ENCODE measurements at regions not wholly inside any gene's neighbourhood (a gene's known extent, or its start where the extent isn't known, plus 50 kb on each side); places are given as distances from the start of the nearest gene placed in this dataset.

DNA sequence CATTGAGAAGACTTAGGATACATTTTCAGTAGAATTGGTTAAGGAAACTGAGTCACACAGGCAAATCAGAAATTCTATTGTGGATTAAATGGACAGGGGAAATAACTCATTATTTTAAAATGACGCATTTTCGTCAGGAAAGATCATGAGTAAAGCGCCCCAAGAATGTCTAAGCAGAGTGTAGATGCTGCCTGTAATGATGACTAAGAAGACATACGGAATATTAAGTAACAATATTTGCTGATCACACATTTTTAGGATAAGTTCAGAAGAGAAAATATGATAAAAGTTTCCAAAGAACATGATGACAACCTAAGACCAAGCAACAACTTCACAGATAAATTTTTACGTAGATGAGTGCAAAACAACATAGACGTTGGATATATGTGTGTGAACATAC lies 596.3 kb upstream of the TENM3 start:
- DNase-seq (ENCODE audit: low spot score) = no peak

DNA sequence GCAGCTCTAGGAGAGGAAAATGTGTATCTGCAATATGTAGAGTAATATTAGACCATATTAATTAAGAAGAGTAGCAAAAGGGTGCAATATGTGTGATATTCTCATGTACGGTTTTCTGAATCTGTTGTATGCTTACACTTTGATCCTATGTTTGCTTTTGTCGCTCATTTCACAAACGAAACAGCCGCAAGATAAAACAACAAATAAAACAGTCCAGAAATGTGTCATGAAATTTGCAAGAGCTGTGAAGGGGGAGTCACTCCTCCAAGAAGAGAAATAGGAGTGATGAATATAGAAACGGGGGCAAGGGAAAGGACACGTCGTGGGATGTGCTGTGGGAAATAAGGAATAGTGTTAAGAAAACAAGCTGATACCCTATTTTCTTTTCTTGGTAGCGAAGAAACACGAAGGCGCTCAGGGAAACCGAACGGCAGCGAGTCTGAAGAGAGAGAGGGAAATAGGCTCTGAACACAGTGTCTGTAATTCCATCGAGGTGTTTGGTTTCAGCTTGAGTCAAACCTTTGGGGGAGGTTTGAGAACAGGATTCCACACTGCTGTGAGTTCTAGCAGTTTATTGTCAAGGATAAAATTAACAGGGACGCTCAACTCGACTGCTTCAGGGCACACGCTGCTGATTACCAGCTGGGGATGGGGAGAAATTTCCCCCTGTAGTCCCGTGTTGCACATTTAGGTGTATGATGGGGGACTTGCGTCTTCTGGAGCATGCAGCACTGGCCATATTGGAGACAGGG lies 595.6 kb upstream of the TENM3 start:
- no peak for DNase-seq (ENCODE audit: low spot score)

DNA sequence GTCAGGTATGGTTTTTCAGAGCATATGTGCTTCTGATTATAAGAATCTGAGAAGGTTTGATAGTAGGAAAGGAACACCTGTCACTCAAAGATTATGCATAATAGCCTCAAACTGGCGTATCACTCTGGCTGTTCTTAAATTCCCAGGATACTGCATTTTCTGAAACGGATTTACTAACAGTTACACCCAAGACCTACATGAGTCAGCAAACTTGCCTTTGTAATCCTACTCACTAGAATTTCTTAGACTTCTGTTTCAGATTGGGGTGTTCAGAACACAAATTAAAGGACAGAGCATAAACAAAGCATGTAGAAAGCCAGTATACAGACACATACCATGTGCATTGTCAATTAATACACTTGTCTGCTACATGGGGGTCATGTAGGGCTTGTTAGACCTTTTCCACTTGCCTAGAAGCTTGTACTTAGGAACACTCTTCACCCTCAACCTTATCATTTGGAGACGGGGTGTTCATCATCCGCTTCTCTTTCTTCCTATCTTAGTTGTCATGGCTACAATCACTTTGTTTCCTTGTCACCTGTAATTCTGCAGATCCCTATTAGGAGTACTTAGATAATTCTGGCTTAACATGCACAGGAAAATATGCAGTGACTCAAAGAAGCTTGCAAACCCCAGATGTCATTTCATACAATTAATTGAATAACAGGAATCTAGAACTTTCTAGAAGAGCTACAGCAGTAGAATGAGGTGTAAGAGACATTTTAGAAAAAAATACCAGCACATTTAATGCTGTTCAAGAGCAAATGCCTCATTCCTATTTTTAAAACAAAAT lies 593.0 kb upstream of the TENM3 start:
- no peak for DNase-seq (ENCODE audit: low spot score)

- DNase-seq (ENCODE audit: low spot score) = no peak
Observed at GRCh38 chr4:181656748-181657147, 586.5 kb upstream of the TENM3 start.

DNA sequence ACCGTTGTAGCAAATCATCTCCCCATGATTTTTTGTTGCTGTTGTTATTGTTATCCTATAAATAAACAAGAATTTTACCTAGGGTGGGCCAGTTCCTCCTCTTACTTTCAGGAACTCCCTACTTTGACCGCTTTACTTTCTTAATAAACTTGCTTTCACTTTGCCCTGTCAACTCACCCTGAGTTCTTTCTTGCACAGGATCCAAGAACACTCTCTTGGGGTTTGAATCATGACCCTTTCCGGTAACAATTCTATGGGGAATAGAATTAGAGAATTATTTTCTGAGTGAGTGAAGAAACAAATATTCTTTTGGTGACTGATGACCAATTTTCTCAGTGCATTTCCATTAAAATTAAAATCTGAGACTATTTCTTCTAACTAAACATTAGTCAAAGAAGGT lies 584.0 kb upstream of the TENM3 start:
- no peak for DNase-seq (ENCODE audit: low spot score)

DNA sequence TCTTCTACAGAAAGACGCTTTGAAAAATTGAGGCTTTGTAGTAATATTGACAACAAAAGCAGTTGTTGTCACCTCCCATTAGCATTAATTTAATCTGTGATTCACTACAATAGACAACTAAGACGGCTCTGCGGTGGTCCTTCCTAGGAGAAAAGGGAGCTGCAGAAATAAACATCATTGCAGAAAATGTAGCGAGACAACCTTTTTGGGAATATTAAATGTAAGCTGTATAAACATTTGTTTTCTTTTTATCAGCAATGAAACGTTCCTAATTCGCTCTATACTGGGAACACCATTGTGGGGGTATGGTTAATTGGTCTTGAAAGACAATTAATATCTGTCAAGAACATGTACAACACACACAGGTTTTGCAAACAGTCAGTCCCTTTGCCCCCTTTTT lies 583.3 kb upstream of the TENM3 start:
- no peak for DNase-seq (ENCODE audit: low spot score)

DNA sequence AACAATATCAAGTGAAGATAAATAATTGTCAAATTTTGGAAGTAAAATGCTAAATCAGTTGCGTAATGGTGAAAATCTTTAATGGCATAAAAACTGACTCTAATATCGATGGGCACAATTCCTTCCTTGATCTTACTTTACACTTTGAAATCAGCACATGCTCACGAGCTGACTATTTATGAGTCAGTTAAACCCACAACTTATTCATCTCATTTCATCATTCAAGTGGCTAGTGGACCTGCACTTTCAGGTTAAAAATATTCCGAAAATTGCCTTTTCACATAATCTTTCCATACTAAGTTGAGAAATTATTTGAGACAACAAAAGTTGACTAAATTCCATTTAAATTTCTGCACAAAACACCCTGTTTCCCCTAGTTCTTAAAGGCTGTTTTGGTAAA lies 582.1 kb upstream of the TENM3 start:
- DNase-seq (ENCODE audit: low spot score) = no peak

GRCh38 chr4:181661923-181662322 lies 581.3 kb upstream of the TENM3 start:
- DNase-seq (ENCODE audit: low spot score) = no peak

GRCh38 chr4:181662383-181662782 lies 580.8 kb upstream of the TENM3 start:
- no peak for DNase-seq (ENCODE audit: low spot score)

DNA sequence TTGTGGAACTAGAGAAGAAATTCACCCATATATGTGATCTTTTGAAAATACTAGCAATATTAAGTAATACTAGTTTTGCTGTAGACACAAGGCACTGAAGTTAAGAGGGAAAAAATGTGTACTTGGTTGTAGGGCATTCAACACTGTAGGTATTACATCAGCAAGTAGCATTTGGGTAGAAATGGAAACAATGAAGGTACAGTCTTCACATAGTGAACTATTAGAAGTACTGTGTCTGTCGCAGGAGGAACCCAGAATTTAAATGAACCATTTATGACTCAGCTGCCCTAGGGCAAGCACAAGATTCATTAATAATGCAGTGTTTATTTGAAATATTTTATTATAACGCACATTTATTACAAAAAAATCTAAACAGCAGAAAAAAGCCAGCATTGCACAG lies 572.7 kb upstream of the TENM3 start:
- no peak for DNase-seq (ENCODE audit: low spot score)

DNA sequence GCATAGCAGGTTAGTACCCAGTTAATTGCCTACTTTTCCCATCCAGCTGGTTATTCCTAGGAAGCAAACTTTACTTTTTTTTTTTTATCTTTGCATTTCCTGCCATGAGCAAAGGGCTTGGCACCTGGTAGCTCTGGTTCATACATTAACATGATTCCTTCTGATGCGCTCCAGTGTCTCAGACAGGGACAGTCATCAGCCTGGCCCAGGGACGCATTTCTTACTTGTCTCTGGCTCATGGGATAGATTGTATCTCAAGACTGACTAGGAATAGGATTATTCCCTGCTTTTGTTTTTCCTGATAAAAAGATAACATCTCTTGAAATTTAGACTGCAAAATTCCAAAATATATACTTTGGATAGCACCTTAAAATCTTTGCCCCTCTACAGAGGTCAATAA lies 571.5 kb upstream of the TENM3 start:
- DNase-seq (ENCODE audit: low spot score) = no peak

DNA sequence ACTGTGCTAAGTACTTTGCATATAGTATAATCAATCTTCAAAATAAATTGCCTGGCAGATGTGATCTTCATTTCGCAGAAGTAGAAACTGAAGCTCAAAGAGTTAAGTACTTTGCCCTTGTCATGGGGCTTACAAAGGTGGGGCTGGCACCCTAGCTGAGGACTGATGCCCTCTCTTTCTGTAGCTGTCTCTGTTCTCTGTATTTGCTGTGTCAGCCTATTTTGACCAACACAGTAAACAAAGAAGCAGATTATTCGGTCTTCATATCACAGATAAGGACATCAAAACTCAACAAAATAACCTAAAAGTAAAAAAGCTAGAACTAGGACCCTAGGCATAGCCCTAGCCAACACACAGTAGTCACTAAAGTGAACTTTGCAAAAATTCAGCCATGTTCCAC lies 570.5 kb upstream of the TENM3 start:
- DNase-seq (ENCODE audit: low spot score) = no peak

DNA sequence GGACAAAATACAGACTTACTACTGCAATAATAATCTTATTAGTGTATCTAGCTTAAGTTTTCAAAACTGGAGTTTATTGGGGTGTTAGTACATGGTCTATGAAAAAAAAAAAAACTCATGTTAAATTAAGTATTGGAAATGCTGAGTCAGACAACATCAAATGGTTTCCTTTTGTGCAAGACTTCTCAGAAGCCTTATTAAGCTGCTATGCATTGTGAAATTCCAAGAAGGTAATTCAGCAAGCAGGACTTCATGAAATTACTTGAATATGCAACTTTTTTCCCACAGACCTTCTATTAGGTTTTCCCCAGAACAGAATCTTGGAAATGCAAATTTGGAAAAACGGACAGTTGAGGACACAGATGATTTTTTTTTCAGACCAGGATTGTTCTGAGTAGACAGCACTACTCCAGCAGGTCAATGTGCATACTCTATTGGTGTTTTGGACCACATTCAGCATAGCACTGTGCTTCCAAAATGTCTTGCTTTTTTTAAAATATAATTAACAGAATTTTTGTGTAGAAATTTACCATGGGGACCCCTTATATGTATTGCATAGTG lies 568.8 kb upstream of the TENM3 start:
- peak; percentile 38 for DNase-seq (ENCODE audit: low spot score)

- no peak for DNase-seq (ENCODE audit: low spot score)
Observed at GRCh38 chr4:181676546-181676945, 566.7 kb upstream of the TENM3 start.

- DNase-seq (ENCODE audit: low spot score) = peak; percentile 27
Observed at GRCh38 chr4:181677201-181677600, 566.0 kb upstream of the TENM3 start.

DNA sequence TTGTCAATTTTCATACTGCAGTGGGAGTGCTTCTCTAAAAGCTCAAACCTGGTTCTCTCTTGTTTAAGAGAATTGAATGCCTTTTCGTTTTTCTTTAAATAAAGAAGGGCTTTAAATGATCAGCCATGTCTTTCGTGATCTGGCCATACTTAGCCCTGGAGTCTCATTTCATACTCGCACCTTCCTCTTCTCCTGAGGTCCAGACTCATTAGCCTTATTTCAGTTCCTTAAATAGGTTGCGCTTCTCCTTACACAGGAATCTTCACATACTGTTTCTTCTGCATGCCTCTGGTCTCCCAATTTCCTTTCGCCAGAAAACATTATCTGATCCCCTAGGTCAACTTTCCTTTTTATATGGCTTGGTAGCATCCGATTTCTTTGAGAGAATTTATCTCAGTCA lies 565.6 kb upstream of the TENM3 start:
- DNase-seq (ENCODE audit: low spot score) = no peak

DNA sequence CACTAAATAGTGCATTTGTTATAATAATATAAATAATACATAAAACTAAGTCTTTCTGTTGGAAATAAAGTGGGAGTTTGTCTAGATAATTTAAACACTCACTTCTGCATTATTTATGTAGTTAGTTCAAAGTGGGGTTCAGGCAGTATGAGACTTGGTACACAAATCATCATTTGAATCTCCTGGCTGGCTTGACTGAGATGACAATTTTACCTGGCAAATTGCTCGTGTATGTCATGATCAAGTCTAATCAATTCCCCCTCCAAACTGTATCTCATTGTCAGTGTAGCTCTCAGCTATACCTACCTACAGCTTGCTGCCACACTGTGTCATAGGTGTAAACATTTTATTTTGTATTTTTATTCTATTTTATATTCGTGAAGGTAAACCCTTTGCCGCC lies 563.4 kb upstream of the TENM3 start:
- no peak for DNase-seq (ENCODE audit: low spot score)

DNA sequence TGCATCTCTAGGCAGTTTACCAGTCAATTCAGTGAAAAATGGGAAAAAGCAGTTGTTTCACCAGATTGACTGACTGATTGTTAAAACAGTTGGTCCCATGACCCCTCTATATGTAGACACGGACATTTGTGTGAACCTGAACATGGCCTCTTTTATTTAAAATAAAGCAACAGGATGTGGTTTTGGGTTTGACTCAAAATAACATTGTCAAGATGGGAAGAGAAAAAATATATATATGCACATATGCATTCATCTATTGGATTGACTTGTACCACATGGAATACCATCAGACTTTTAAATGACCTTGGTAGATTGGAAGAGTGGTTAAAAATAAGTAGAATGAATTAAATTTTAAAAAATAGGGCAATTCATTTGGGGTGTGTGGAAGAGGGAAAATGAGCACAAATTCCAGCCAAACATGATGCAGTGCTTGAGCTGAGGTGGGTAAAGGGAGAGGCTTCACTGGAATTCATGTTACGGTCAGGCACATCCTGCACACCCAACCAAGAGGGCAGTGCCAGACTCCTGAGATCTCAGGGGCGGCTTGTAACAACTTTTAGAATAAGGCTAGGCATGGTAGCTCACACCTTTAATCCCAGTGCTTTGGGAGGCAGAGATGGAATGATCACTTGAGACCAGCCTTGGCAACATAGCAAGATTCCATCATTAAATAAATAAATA lies 560.7 kb upstream of the TENM3 start:
- no peak for DNase-seq (ENCODE audit: low spot score)

DNA sequence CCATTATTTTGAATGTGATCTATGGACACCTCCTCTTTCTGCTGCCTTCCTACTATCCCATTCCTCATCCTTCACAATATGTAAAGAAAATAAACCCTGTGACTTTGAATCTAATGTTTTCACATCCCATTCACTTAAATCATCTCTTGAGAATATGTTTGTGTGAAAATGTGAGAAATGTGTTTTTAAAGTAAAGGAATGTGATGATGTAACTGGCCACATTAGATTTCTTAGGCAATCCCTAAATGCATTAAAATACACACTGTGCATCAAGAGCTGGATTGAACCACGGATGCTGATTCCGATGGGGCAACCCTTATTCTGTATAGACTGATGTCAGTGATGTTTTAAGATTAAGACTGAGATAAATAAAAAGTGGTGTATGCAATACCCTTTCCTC lies 558.9 kb upstream of the TENM3 start:
- DNase-seq (ENCODE audit: low spot score) = peak; percentile 7

DNA sequence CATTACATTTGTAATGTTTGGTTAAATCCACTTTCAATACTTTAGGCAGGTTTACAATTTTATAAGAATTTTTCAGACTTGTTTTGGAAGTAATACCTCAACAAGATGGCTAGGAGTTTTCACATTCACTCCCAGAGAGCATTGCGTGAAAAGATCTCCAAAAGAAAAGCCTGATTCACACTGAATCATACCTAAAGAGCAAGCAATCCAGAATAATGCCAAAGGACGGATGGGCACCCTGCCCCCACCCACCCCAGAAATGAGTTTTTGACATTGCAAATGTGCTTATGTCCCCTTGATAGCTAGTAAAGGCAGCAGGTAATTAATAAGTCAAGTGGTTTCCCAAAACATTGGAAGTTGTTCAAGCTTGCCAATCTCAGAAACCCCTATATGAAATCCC lies 557.7 kb upstream of the TENM3 start:
- peak; percentile 12 for DNase-seq (ENCODE audit: low spot score)

- peak; percentile 63 for DNase-seq (ENCODE audit: low spot score)
Observed at GRCh38 chr4:181685911-181686310, 557.3 kb upstream of the TENM3 start.

DNA sequence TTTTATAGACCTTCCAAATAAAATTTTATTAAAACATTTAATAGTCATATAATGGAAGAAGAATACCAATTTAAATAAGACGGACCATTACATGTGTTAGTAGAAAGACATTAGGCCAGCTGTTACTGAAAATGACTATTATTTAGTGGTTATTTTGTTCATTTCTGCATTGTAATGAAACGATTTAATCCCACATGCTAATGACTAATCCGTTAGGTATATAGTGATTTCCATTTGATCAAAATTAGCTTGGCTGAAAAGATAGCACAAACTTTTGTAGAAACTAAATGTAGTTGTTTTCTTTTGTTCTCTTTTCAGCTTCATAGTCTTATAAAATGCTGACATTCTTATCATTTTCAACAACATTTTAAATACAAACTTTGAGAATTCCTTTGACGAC lies 556.1 kb upstream of the TENM3 start:
- no peak for DNase-seq (ENCODE audit: low spot score)

DNA sequence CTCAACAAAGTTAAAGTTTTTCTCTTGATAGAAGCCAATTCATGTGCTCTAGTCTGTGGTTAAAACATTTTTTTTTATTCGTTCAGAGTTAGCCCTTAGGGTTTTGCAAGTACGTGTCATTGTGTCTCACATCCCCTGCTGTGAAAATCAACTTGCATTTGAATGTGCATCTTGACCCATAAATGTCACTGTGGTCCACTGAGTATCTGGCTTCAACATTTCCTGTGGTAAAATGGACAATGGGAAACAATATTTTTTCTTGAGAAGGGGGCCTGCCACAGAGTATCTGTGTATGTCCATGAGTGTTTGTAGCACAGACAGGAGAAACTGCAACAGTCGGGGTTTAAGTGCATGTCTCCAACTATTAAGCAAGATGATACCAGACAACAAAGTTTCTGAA lies 554.8 kb upstream of the TENM3 start:
- DNase-seq (ENCODE audit: low spot score) = no peak

Measured in AG08395 (cell line).